Activated CD4-positive, alpha-beta memory T cell treated with anti-CD3 and anti-CD28 coated beads, Interleukin-2, amount 10 ng/mL, durations not matched to agents 7 days and 5 days (primary cell): ENCODE measurements at regions not wholly inside any gene's neighbourhood (a gene's known extent, or its start where the extent isn't known, plus 50 kb on each side); places are given as distances from the start of the nearest gene placed in this dataset.
"Not testable (repeated sequence)": the region's sequence is repeated elsewhere in the genome, so short reads cannot be mapped to it uniquely, and the experiment has no call there.

Experiments
- CTCF ChIA-PET: fragments of 350-600 bp; sonication (Branson Sonifier 250); formaldehyde crosslinking; loops from one replicate; lab custom pipeline; 2021; ENCODE audit warnings: antibody characterized with exemption, inconsistent platforms; lab: Charles Lee
- POLR2A ChIA-PET: fragments of 350-600 bp; sonication (Branson Sonifier 250); formaldehyde crosslinking; loops from one replicate; lab custom pipeline; 2021; ENCODE audit warnings: antibody characterized with exemption; lab: Charles Lee
- DNase-seq: peaks from one replicate; pipeline ENCODE4 v3.0.0-alpha.2; 2020
- H3K27ac Mint-ChIP-seq: one replicate; pipeline ENCODE4 v1.8.0; 2021; ENCODE audit warnings: mild to moderate bottlenecking, mixed read lengths
- H3K27me3 Mint-ChIP-seq: one replicate; pipeline ENCODE4 v1.8.0; 2021; ENCODE audit warnings: mixed read lengths
- H3K36me3 Mint-ChIP-seq: one replicate; pipeline ENCODE4 v1.8.0; 2021; ENCODE audit warnings: low read depth, mixed read lengths
- H3K4me1 Mint-ChIP-seq: one replicate; pipeline ENCODE4 v1.8.0; 2021; ENCODE audit warnings: mixed read lengths
- H3K4me3 Mint-ChIP-seq: one replicate; pipeline ENCODE4 v1.8.0; 2021; ENCODE audit warnings: mild to moderate bottlenecking, mixed read lengths
- H3K9me3 Mint-ChIP-seq: one replicate; pipeline ENCODE4 v1.8.0; 2021; ENCODE audit warnings: mixed read lengths

GRCh38 chr12:5305425-5305824 lies 126.5 kb upstream of the NTF3 start:
- Mint-ChIP-seq H3K27me3 (peaks cover 1% of the 10 kb centered on the region), H3K4me3 (no peak overlapping the region), H3K27ac (no peak overlapping the region), H3K36me3 (no peaks in the 10 kb centered on the region), H3K9me3 (no peaks in the 10 kb centered on the region), H3K4me1 (no peaks in the 10 kb centered on the region)
- no peak for DNase-seq
- CTCF ChIA-PET, result no interaction called here
- POLR2A ChIA-PET, result no interaction called here

- Mint-ChIP-seq H3K36me3 (no peaks in the 10 kb centered on the region), H3K27me3 (peaks cover 1% of the 10 kb centered on the region), H3K4me3 (no peak overlapping the region), H3K9me3 (no peaks in the 10 kb centered on the region), H3K27ac (no peak overlapping the region), H3K4me1 (no peaks in the 10 kb centered on the region)
- DNase-seq, result no peak
- CTCF ChIA-PET, result no interaction called here
- POLR2A ChIA-PET, result no interaction called here
Measured at GRCh38 chr12:5305886-5306545, 125.9 kb upstream of the NTF3 start.

GRCh38 chr12:5307065-5307464 lies 124.8 kb upstream of the NTF3 start:
- Mint-ChIP-seq H3K27ac (no peak overlapping the region), H3K4me1 (no peaks in the 10 kb centered on the region), H3K9me3 (peaks cover 3% of the 10 kb centered on the region), H3K36me3 (no peaks in the 10 kb centered on the region), H3K4me3 (no peak overlapping the region), H3K27me3 (peaks cover 1% of the 10 kb centered on the region)
- no peak for DNase-seq
- ChIA-PET POLR2A (no interaction called here), CTCF (no interaction called here)

GRCh38 chr12:5308216-5308615 lies 123.7 kb upstream of the NTF3 start:
- Mint-ChIP-seq H3K4me1 (no peaks in the 10 kb centered on the region), H3K27ac (no peak overlapping the region), H3K9me3 (peaks cover 3% of the 10 kb centered on the region), H3K4me3 (no peak overlapping the region), H3K27me3 (peaks cover 1% of the 10 kb centered on the region), H3K36me3 (no peaks in the 10 kb centered on the region)
- POLR2A ChIA-PET, result no interaction called here
- DNase-seq, result no peak
- CTCF ChIA-PET, result no interaction called here

- ChIA-PET POLR2A (no interaction called here), CTCF (no interaction called here)
- no peaks in the 10 kb centered on the region for H3K36me3 Mint-ChIP-seq
- peaks cover 3% of the 10 kb centered on the region for H3K9me3 Mint-ChIP-seq
- H3K4me1 Mint-ChIP-seq, result no peaks in the 10 kb centered on the region
- H3K27ac Mint-ChIP-seq, result no peak overlapping the region
- peaks cover 1% of the 10 kb centered on the region for H3K27me3 Mint-ChIP-seq
- no peak for DNase-seq
- H3K4me3 Mint-ChIP-seq, result no peak overlapping the region
Measured at GRCh38 chr12:5308996-5309395, 122.9 kb upstream of the NTF3 start.

GRCh38 chr12:5309654-5310053 lies 122.3 kb upstream of the NTF3 start:
- no peaks in the 10 kb centered on the region for H3K4me1 Mint-ChIP-seq
- peaks cover 3% of the 10 kb centered on the region for H3K9me3 Mint-ChIP-seq
- POLR2A ChIA-PET, result no interaction called here
- H3K27me3 Mint-ChIP-seq, result no peaks in the 10 kb centered on the region
- no peaks in the 10 kb centered on the region for H3K36me3 Mint-ChIP-seq
- no peak overlapping the region for H3K27ac Mint-ChIP-seq
- CTCF ChIA-PET, result no interaction called here
- H3K4me3 Mint-ChIP-seq, result no peak overlapping the region
- no peak for DNase-seq

GRCh38 chr12:5310151-5310550 lies 121.8 kb upstream of the NTF3 start:
- ChIA-PET POLR2A (no interaction called here), CTCF (no interaction called here)
- H3K4me1 Mint-ChIP-seq, result no peaks in the 10 kb centered on the region
- no peak overlapping the region for H3K27ac Mint-ChIP-seq
- H3K27me3 Mint-ChIP-seq, result no peaks in the 10 kb centered on the region
- H3K36me3 Mint-ChIP-seq, result no peaks in the 10 kb centered on the region
- H3K9me3 Mint-ChIP-seq, result peaks cover 3% of the 10 kb centered on the region
- DNase-seq, result no peak
- no peak overlapping the region for H3K4me3 Mint-ChIP-seq

- no peak overlapping the region for H3K27ac Mint-ChIP-seq
- peaks cover 3% of the 10 kb centered on the region for H3K9me3 Mint-ChIP-seq
- H3K4me3 Mint-ChIP-seq, result no peak overlapping the region
- DNase-seq, result no peak
- ChIA-PET CTCF (no interaction called here), POLR2A (no interaction called here)
- no peaks in the 10 kb centered on the region for H3K36me3 Mint-ChIP-seq
- H3K27me3 Mint-ChIP-seq, result peaks cover 3% of the 10 kb centered on the region
- no peaks in the 10 kb centered on the region for H3K4me1 Mint-ChIP-seq
Measured at GRCh38 chr12:5317556-5317955, 114.4 kb upstream of the NTF3 start.

- Mint-ChIP-seq H3K27me3 (peaks cover 3% of the 10 kb centered on the region), H3K9me3 (peaks cover 3% of the 10 kb centered on the region), H3K4me1 (no peaks in the 10 kb centered on the region), H3K27ac (no peak overlapping the region), H3K36me3 (no peaks in the 10 kb centered on the region), H3K4me3 (no peak overlapping the region)
- ChIA-PET CTCF (no interaction called here), POLR2A (no interaction called here)
- no peak for DNase-seq
Measured at GRCh38 chr12:5318874-5319273, 113.0 kb upstream of the NTF3 start.

- Mint-ChIP-seq H3K27me3 (peaks cover 2% of the 10 kb centered on the region), H3K27ac (no peak overlapping the region), H3K4me1 (no peaks in the 10 kb centered on the region), H3K9me3 (no peaks in the 10 kb centered on the region), H3K36me3 (no peaks in the 10 kb centered on the region), H3K4me3 (no peak overlapping the region)
- POLR2A ChIA-PET, result no interaction called here
- CTCF ChIA-PET, result no interaction called here
- no peak for DNase-seq
Measured at GRCh38 chr12:5328669-5329517, 103.0 kb upstream of the NTF3 start.

GRCh38 chr12:5332551-5332950 lies 99.4 kb upstream of the NTF3 start:
- no peaks in the 10 kb centered on the region for H3K4me1 Mint-ChIP-seq
- H3K9me3 Mint-ChIP-seq, result no peaks in the 10 kb centered on the region
- H3K27me3 Mint-ChIP-seq, result peaks cover 2% of the 10 kb centered on the region
- no peak overlapping the region for H3K27ac Mint-ChIP-seq
- no peak overlapping the region for H3K4me3 Mint-ChIP-seq
- ChIA-PET POLR2A (no interaction called here), CTCF (no interaction called here)
- no peak for DNase-seq
- H3K36me3 Mint-ChIP-seq, result no peaks in the 10 kb centered on the region

GRCh38 chr12:5333096-5333495 lies 98.8 kb upstream of the NTF3 start:
- Mint-ChIP-seq H3K27ac (no peak overlapping the region), H3K4me3 (no peak overlapping the region), H3K27me3 (peaks cover 2% of the 10 kb centered on the region), H3K36me3 (no peaks in the 10 kb centered on the region), H3K4me1 (no peaks in the 10 kb centered on the region), H3K9me3 (no peaks in the 10 kb centered on the region)
- POLR2A ChIA-PET, result no interaction called here
- DNase-seq, result no peak
- CTCF ChIA-PET, result no interaction called here

- H3K4me1 Mint-ChIP-seq, result no peaks in the 10 kb centered on the region
- ChIA-PET POLR2A (no interaction called here), CTCF (no interaction called here)
- no peak overlapping the region for H3K4me3 Mint-ChIP-seq
- DNase-seq, result no peak
- H3K9me3 Mint-ChIP-seq, result no peaks in the 10 kb centered on the region
- no peaks in the 10 kb centered on the region for H3K36me3 Mint-ChIP-seq
- peaks cover 2% of the 10 kb centered on the region for H3K27me3 Mint-ChIP-seq
- H3K27ac Mint-ChIP-seq, result no peak overlapping the region
Measured at GRCh38 chr12:5335069-5335468, 96.8 kb upstream of the NTF3 start.

- CTCF ChIA-PET, POLR2A ChIA-PET, H3K4me3 Mint-ChIP-seq, DNase-seq, H3K9me3 Mint-ChIP-seq, H3K36me3 Mint-ChIP-seq, H3K27ac Mint-ChIP-seq, H3K27me3 Mint-ChIP-seq, H3K4me1 Mint-ChIP-seq: not testable (repeated sequence)
Measured at GRCh38 chr12:5341086-5341485, 90.8 kb upstream of the NTF3 start.
